Lung (tissue), 11 donors: ENCODE measurements at regions not wholly inside any gene's neighbourhood (a gene's known extent, or its start where the extent isn't known, plus 50 kb on each side); places are given as distances from the start of the nearest gene placed in this dataset.

ENCODE experiments used
- ATAC-seq: fragments of 200-7000 bp; cut with Tn5 transposase; one replicate; pipeline ENCODE4 v1.9.1; 2020; ENCODE audit warnings: moderate number of reproducible peaks; ENCODE audit not compliant: insufficient read depth, low FRiP score
- DNase-seq, 3 donors: peaks; one replicate each; pipeline ENCODE4 v3.0.0-alpha.2; 2013 to 2017
- H3K27ac ChIP-seq, 2 donors: one replicate each; pipeline ENCODE4 v1.5.1; 2013; ENCODE audit warnings: mild to moderate bottlenecking in 2 of 2, moderate library complexity in 2 of 2, control low read depth in 1 of 2, inconsistent platforms in 1 of 2, low read depth in 1 of 2, low read length in 1 of 2
- H3K27me3 ChIP-seq, 3 donors: one replicate each; pipeline ENCODE4 v1.5.1; 2013; ENCODE audit warnings: low read length in 2 of 3; ENCODE audit not compliant: control insufficient read depth in 3 of 3, insufficient read depth in 3 of 3
- H3K36me3 ChIP-seq, 4 donors: one replicate each; pipeline ENCODE4 v1.5.1; 2013; ENCODE audit warnings: low read length in 4 of 4, mild to moderate bottlenecking in 1 of 4, moderate library complexity in 1 of 4; ENCODE audit not compliant: control insufficient read depth in 4 of 4, insufficient read depth in 4 of 4
- H3K4me1 ChIP-seq, 5 donors: one replicate each; pipeline ENCODE4 v1.5.1; 2013; ENCODE audit warnings: low read length in 5 of 5, mild to moderate bottlenecking in 2 of 5, moderate library complexity in 1 of 5; ENCODE audit not compliant: control insufficient read depth in 5 of 5, insufficient read depth in 5 of 5
- H3K4me3 ChIP-seq: one replicate; pipeline ENCODE4 v1.5.1; 2013; ENCODE audit warnings: mild to moderate bottlenecking, control low read depth, moderate library complexity
- H3K9ac ChIP-seq, 2 donors: one replicate each; pipeline ENCODE4 v1.5.1; 2013; ENCODE audit warnings: low read length in 2 of 2, control low read depth in 1 of 2; ENCODE audit not compliant: insufficient read depth in 1 of 2
- H3K9me3 ChIP-seq, 4 donors: one replicate each; pipeline ENCODE4 v1.5.1; 2013; ENCODE audit warnings: low read length in 3 of 4, mild to moderate bottlenecking in 1 of 4, moderate library complexity in 1 of 4; ENCODE audit not compliant: control insufficient read depth in 4 of 4, insufficient read depth in 3 of 4
- WGBS, 2 donors: extraction: QIAGEN DNeasy Blood & Tissue Kit; methylation state at CpG; one replicate each; pipeline ENCODE4 v1.1.7; 2013; 5-methylcytosine and 5-hydroxymethylcytosine counted together
- TF ChIP-seq, protein P1 (sequence below): IDR thresholded peaks from 2 replicates; pipeline ENCODE4 v1.5.1; 2012; ENCODE audit warnings: mild to moderate bottlenecking; ENCODE audit errors: control extremely low read depth, extremely low read depth
- donor health status: control.
- donor health status: control.
- donor health status: Bipolar disorder and iron deficiency.
- donor health status: healthy.
- donor health status: DM: yes; HTN: yes; CAD: no.

DNA sequence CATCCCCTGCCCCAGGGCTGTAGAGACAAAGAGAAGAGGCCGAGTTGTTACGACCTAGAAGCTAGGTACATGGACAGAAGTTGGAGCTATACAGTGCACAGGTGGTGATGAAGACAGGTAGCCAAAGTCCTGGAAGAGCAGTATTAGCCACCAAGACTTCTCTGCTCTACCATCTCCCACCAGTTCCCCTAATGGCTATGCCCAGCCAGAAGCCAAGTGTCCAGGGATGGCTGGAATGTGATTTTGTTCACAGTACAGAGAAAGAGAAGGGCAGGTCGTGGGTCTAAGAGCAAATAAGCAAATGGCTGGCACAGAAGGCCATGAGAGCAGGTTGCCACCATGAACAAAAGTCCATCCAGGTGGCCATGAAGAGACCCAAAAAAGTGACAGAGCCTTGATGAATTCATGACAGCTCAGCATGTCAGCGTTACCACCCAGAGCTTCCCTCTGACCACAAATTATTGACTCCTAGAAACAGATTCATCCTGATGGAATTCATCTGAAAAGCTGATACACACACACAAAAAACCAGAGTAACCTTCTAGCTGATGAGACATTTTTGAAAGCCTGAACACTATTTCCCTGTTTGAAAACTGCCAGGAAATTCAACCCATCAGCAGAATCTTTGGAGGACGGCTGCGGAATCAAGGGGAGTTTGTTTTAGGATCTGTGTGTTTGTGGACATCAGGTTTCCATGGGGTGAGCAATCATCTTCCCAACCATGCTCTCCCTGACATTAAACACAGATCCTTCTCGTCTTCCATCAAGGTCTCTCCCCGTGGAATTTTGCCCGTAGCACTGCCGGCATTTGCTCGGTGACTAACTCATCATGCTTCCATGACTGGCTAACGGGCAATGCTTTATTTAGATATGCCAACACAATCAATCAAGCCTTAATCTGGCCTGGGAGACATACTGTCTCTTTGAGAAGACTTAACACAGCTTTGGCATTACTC, 906.7 kb upstream of the AUTS2 start:
- Histone ChIP-seq H3K9ac (no peak overlapping the region), H3K36me3 (no peaks in the 10 kb centered on the region), H3K4me1 (no peaks in the 10 kb centered on the region), H3K4me3 (no peak overlapping the region), H3K27me3 (peaks cover 0 to 3% (median 0%) of the 10 kb centered on the region in 3 donors), H3K27ac (no peak overlapping the region), H3K9me3 (peaks cover 0 to 7% (median 0%) of the 10 kb centered on the region in 4 donors)
- TF ChIP-seq, protein P1, sequence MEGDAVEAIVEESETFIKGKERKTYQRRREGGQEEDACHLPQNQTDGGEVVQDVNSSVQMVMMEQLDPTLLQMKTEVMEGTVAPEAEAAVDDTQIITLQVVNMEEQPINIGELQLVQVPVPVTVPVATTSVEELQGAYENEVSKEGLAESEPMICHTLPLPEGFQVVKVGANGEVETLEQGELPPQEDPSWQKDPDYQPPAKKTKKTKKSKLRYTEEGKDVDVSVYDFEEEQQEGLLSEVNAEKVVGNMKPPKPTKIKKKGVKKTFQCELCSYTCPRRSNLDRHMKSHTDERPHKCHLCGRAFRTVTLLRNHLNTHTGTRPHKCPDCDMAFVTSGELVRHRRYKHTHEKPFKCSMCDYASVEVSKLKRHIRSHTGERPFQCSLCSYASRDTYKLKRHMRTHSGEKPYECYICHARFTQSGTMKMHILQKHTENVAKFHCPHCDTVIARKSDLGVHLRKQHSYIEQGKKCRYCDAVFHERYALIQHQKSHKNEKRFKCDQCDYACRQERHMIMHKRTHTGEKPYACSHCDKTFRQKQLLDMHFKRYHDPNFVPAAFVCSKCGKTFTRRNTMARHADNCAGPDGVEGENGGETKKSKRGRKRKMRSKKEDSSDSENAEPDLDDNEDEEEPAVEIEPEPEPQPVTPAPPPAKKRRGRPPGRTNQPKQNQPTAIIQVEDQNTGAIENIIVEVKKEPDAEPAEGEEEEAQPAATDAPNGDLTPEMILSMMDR, result no peak
- DNase-seq (no peak), ATAC-seq (peak; percentile 36)
- WGBS, 2 donors, result 74 to 75% methylated on average over 12 of the region's 12 CpGs

DNA sequence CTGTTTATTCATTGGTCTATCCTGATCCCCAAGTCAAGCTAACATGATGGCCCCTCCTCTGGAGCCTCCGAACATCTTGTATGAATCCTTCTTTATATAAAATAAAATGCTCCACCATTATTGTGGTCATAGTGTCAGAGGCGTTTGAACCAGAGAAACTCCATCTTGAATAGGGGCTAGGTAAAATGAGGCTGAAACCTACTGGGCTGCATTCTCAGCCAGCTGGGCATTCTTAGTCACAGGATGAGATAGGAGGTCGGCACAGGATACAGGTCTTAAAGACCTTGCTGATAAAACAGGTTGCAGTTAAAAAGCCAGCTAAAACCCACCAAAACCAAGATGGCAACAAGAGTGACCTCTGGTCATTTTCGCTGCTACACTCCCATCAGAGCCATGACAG, 905.8 kb upstream of the AUTS2 start:
- WGBS, 2 donors, result 90% methylated on average over 4 of the region's 4 CpGs
- Histone ChIP-seq H3K27me3 (peaks cover 0 to 3% (median 0%) of the 10 kb centered on the region in 3 donors), H3K9me3 (peaks cover 0 to 7% (median 0%) of the 10 kb centered on the region in 4 donors), H3K4me1 (no peaks in the 10 kb centered on the region), H3K9ac (no peak overlapping the region), H3K4me3 (no peak overlapping the region), H3K36me3 (no peaks in the 10 kb centered on the region), H3K27ac (no peak overlapping the region)
- DNase-seq, result no peak
- TF ChIP-seq, protein P1, result no peak
- no peak for ATAC-seq

DNA sequence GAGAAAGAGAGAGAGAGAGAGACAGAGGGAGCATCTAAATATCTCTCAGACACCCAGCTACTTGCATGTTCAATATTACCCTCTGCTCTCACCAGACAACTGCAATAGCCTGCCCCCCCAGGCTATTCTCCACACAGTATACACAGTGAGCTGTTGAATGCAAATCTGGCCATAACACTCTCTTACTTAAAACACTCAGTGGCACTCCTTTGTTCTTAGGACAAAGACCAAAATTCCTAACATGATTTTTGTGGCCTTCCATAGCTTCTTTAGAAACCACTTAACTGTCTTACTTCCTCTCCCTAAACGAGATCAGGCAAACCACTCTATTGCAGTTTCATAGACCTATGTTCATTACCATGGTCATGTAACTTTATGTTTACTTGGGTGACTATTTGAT, 903.6 kb upstream of the AUTS2 start:
- ATAC-seq, result no peak
- H3K9ac ChIP-seq, result no peak overlapping the region
- WGBS, 2 donors, result 38 to 59% methylated on average over 1 of the region's 1 CpG
- H3K9me3 ChIP-seq, result peaks cover 0 to 7% (median 0%) of the 10 kb centered on the region in 4 donors
- TF ChIP-seq, protein P1, result no peak
- H3K4me3 ChIP-seq, result no peak overlapping the region
- peaks cover 0 to 3% (median 0%) of the 10 kb centered on the region in 3 donors for H3K27me3 ChIP-seq
- no peaks in the 10 kb centered on the region for H3K36me3 ChIP-seq
- no peaks in the 10 kb centered on the region for H3K4me1 ChIP-seq
- no peak for DNase-seq
- H3K27ac ChIP-seq, result no peak overlapping the region
